IMR-90 (cell line): ENCODE measurements at regions not wholly inside any gene's neighbourhood (a gene's known extent, or its start where the extent isn't known, plus 50 kb on each side); places are given as distances from the start of the nearest gene placed in this dataset.

Source experiments
- POLR2A ChIP-seq: IDR thresholded peaks from 2 replicates; pipeline ENCODE4 v1.6.1; 2012; ENCODE audit warnings: mild to moderate bottlenecking, low read depth, low read length
- RAD21 ChIP-seq: IDR thresholded peaks from 2 replicates; pipeline ENCODE4 v1.6.1; 2012; ENCODE audit warnings: low read length, improper control_type of control experiment
- RCOR1 ChIP-seq: IDR thresholded peaks from 2 replicates; pipeline ENCODE4 v1.6.1; 2012; ENCODE audit warnings: mild to moderate bottlenecking, low read length, improper control_type of control experiment; ENCODE audit not compliant: insufficient replicate concordance
- TF ChIP-seq, protein P1 (sequence below): conservative IDR thresholded peaks from 2 replicates; pipeline ENCODE4 v1.5.1; 2012; ENCODE audit warnings: mild to moderate bottlenecking, low read depth, low read length, improper control_type of control experiment
- TF ChIP-seq, protein P2 (sequence below): fragments of 150-350 bp; IDR thresholded peaks from 2 replicates; pipeline ENCODE4 v1.6.1; 2016; ENCODE audit warnings: low read depth, mild to moderate bottlenecking, low read length, moderate library complexity, borderline replicate concordance

DNA sequence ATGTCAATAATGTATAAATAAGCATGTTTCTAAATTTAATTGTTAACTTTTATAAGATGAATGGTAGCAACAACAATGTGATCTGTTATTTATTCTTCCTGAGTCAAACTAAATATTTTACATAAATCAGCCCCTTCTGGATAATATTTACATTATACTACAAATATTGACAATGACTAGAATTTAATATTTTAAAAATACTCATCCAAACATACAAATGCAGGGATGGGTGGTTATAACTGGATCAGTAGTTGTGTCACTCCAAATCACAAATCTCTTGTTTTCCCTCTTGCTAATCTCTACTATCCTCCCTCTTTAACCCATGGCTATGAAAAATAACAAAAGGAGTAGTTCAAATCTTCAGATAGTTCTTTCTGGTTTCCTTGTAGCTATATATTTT is 407.0 kb downstream of the HTR7 start:
- TF ChIP-seq RCOR1 (no peak), POLR2A (no peak), RAD21 (no peak)
- TF ChIP-seq, protein P1, sequence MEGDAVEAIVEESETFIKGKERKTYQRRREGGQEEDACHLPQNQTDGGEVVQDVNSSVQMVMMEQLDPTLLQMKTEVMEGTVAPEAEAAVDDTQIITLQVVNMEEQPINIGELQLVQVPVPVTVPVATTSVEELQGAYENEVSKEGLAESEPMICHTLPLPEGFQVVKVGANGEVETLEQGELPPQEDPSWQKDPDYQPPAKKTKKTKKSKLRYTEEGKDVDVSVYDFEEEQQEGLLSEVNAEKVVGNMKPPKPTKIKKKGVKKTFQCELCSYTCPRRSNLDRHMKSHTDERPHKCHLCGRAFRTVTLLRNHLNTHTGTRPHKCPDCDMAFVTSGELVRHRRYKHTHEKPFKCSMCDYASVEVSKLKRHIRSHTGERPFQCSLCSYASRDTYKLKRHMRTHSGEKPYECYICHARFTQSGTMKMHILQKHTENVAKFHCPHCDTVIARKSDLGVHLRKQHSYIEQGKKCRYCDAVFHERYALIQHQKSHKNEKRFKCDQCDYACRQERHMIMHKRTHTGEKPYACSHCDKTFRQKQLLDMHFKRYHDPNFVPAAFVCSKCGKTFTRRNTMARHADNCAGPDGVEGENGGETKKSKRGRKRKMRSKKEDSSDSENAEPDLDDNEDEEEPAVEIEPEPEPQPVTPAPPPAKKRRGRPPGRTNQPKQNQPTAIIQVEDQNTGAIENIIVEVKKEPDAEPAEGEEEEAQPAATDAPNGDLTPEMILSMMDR, result no peak
- TF ChIP-seq, protein P2, sequence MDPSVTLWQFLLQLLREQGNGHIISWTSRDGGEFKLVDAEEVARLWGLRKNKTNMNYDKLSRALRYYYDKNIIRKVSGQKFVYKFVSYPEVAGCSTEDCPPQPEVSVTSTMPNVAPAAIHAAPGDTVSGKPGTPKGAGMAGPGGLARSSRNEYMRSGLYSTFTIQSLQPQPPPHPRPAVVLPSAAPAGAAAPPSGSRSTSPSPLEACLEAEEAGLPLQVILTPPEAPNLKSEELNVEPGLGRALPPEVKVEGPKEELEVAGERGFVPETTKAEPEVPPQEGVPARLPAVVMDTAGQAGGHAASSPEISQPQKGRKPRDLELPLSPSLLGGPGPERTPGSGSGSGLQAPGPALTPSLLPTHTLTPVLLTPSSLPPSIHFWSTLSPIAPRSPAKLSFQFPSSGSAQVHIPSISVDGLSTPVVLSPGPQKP, result no peak
